K562 (cell line): ENCODE measurements at regions not wholly inside any gene's neighbourhood (a gene's known extent, or its start where the extent isn't known, plus 50 kb on each side); places are given as distances from the start of the nearest gene placed in this dataset.

Experiments
- ATAC-seq: fragments of 200-7000 bp; cut with Tn5 transposase; 3 replicates; pipeline ENCODE4 v1.9.1; 2020; ENCODE audit warnings: moderate library complexity
- BruUV-seq: library from RNA; stranded (reverse); fragments of 400-500 nt; replicated peaks from 2 replicates; lab custom pipeline; 2021; lab: Mats Ljungman, UMichigan
- CTCF ChIA-PET: fragments of 300-600 bp; formaldehyde crosslinking; extraction: SDS; loops from one replicate; lab custom pipeline; 2021; ENCODE audit warnings: low intra/inter-chr PET ratio; lab: Yijun Ruan, JAX
- POLR2A ChIA-PET: fragments of 300-600, 350-650 bp; sonication (Branson Sonifier 250); formaldehyde crosslinking; extraction: SDS; loops from one replicate; lab custom pipeline; 2021; ENCODE audit warnings: antibody characterized with exemption, inconsistent platforms; lab: Yijun Ruan, JAX
- DNase-seq, 4 experiments: peaks; one replicate each; pipeline versions ENCODE4 v3.0.0 to v3.0.0-alpha.2; 2011 to 2018; ENCODE audit warnings: low spot score in 3 of 4, mixed read lengths in 3 of 4; ENCODE audit errors: extremely low read depth in 1 of 4
- FAIRE-seq: peaks from 2 replicates; lab custom pipeline; 2011; peaks lifted over from hg19 to GRCh38; lab: Jason Lieb, UNC
- H2AFZ ChIP-seq: 2 replicates; pipeline ENCODE4 v1.6.0; 2011; ENCODE audit warnings: low read depth, low read length, control low read depth, inconsistent platforms
- H3K27ac ChIP-seq: fragments of 200-600 bp; 3 replicates; pipeline ENCODE4 v1.8.0; 2011; ENCODE audit warnings: low read depth, mild to moderate bottlenecking, control low read depth, inconsistent platforms, low read length, moderate library complexity, mixed read lengths; ENCODE audit errors: extremely low read depth
- H3K27me3 ChIP-seq, 2 experiments: fragments of 300-600 bp in 1 of 2; 2 replicates in 1 of 2; 3 replicates in 1 of 2; pipeline versions ENCODE4 v1.6.0 to v1.8.0; 2011; ENCODE audit warnings: inconsistent platforms in 2 of 2, low read length in 2 of 2, mild to moderate bottlenecking in 1 of 2, mixed read lengths in 1 of 2, moderate library complexity in 1 of 2; ENCODE audit not compliant: control insufficient read depth in 2 of 2, insufficient read depth in 2 of 2
- H3K36me3 ChIP-seq: fragments of 300-600 bp; 3 replicates; pipeline ENCODE4 v1.8.0; 2011; ENCODE audit warnings: mild to moderate bottlenecking, low read length, inconsistent platforms; ENCODE audit not compliant: control insufficient read depth, insufficient read depth
- H3K4me1 ChIP-seq, 2 experiments: fragments of 200-600 bp in 1 of 2; replicated peaks in 1 of 2; 2 replicates in 1 of 2; 3 replicates in 1 of 2; pipeline versions ENCODE4 v1.5.1 to v1.8.0; 2011; ENCODE audit warnings: inconsistent platforms in 2 of 2, low read length in 2 of 2, mild to moderate bottlenecking in 1 of 2, mixed read lengths in 1 of 2, moderate library complexity in 1 of 2; ENCODE audit not compliant: control insufficient read depth in 2 of 2, insufficient read depth in 2 of 2
- H3K4me2 ChIP-seq: 2 replicates; pipeline ENCODE4 v1.6.1; 2011; ENCODE audit warnings: low read length, control low read depth, inconsistent platforms, mixed read lengths; ENCODE audit not compliant: insufficient read depth
- H3K4me3 ChIP-seq: fragments of 200-600 bp; sonication (generic), shearing (Covaris generic); 2 replicates; pipeline ENCODE4 v1.5.1; 2016; ENCODE audit warnings: control low read depth, inconsistent platforms
- H3K79me2 ChIP-seq: fragments of 200-600 bp; 3 replicates; pipeline ENCODE4 v1.8.0; 2011; ENCODE audit warnings: low read length, inconsistent platforms; ENCODE audit not compliant: control insufficient read depth, insufficient read depth
- H3K9ac ChIP-seq, 2 experiments: 2 replicates each; pipeline versions ENCODE4 v1.6.0 to v1.6.1; 2011; ENCODE audit warnings: low read depth in 2 of 2, low read length in 2 of 2, control low read depth in 1 of 2, inconsistent platforms in 1 of 2, mild to moderate bottlenecking in 1 of 2, mixed read lengths in 1 of 2; ENCODE audit not compliant: insufficient read depth in 1 of 2
- H3K9me1 ChIP-seq: one replicate; pipeline ENCODE4 v1.6.0; 2011; ENCODE audit warnings: inconsistent platforms, mild to moderate bottlenecking, low read length, moderate library complexity; ENCODE audit not compliant: control insufficient read depth, insufficient read depth
- H3K9me3 ChIP-seq: replicated peaks from 2 replicates; pipeline ENCODE4 v1.5.1; 2011; ENCODE audit warnings: low read depth, low read length, inconsistent platforms; ENCODE audit not compliant: control insufficient read depth, insufficient read depth
- H4K20me1 ChIP-seq: replicated peaks from 2 replicates; pipeline ENCODE4 v1.6.1; 2011; ENCODE audit warnings: low read length, inconsistent platforms, mixed read lengths; ENCODE audit not compliant: control insufficient read depth, insufficient read depth
- CHD1 ChIP-seq: fragments of 200-600 bp; sonication (generic); IDR thresholded peaks from one replicate; pipeline ENCODE4 v1.6.1; 2012; ENCODE audit warnings: mild to moderate bottlenecking, moderate library complexity, low read length, inconsistent platforms
- EP300 ChIP-seq: IDR thresholded peaks from 2 replicates; pipeline ENCODE4 v1.6.1; 2012; ENCODE audit warnings: low read length, improper control_type of control experiment
- HIVEP1 ChIP-seq: fragments of 250-450 bp; sonication (Bioruptor Pico); IDR thresholded peaks from 2 replicates; pipeline ENCODE4 v1.4.0; 2020; ENCODE audit warnings: mild to moderate bottlenecking
- IRF9 ChIP-seq: fragments of 450-650 bp; IDR thresholded peaks from 2 replicates; pipeline ENCODE4 v1.6.1; 2016; ENCODE audit warnings: missing biosample characterization, missing genetic modification characterization
- KHSRP ChIP-seq: fragments of 450-650 bp; IDR thresholded peaks from 2 replicates; pipeline ENCODE4 v1.6.1; 2017
- MEF2D ChIP-seq: conservative IDR thresholded peaks from 2 replicates; pipeline ENCODE4 v1.6.1; 2016; ENCODE audit warnings: low read depth, missing genetic modification characterization, missing compliant biosample characterization
- SNIP1 ChIP-seq: fragments of 450-650 bp; IDR thresholded peaks from 2 replicates; pipeline ENCODE4 v1.7.1; 2017; ENCODE audit warnings: low read depth, mild to moderate bottlenecking
- SREBF2 ChIP-seq: sonication (generic); formaldehyde crosslinking; IDR thresholded peaks from 2 replicates; pipeline ENCODE4 v1.4.0; 2020; ENCODE audit warnings: mild to moderate bottlenecking, missing genetic modification reagents
- ZNF274 ChIP-seq: IDR thresholded peaks from 2 replicates; pipeline ENCODE4 v1.6.1; 2011; ENCODE audit warnings: low read depth, mild to moderate bottlenecking, low read length, moderate library complexity, borderline replicate concordance
- ZNF41 ChIP-seq: fragments of 250-450 bp; sonication (Bioruptor Pico); conservative IDR thresholded peaks from 2 replicates; pipeline ENCODE4 v1.4.0; 2020; ENCODE audit warnings: mild to moderate bottlenecking
- ZNF764 ChIP-seq: fragments of 250-450 bp; sonication (Bioruptor Pico); IDR thresholded peaks from 2 replicates; pipeline ENCODE4 v1.4.0; 2020; ENCODE audit warnings: low read depth, mild to moderate bottlenecking, moderate library complexity
- WGBS: fragments of 100-300 bp; shearing (Covaris generic); methylation state at CpG from one replicate; pipeline ENCODE4 v1.1.6; 2016; ENCODE audit warnings: low coverage, mixed read lengths; ENCODE audit not compliant: insufficient coverage; ENCODE audit errors: missing lambda C conversion rate; 5-methylcytosine and 5-hydroxymethylcytosine counted together
- in situ Hi-C: fragments of 300-500 bp; cut with MboI; formaldehyde crosslinking; loops from 4 replicates; pipeline ENCODE4 v1.15.0; 2018; ENCODE audit warnings: inconsistent platforms, mixed read lengths
- intact Hi-C: fragments of 100-400 bp; cut with micrococcal nuclease; formaldehyde crosslinking; loops from 2 replicates; pipeline ENCODE4 v1.14.2; 2022
- TF ChIP-seq, protein P1 (sequence below): fragments of 200-600 bp; sonication (generic); IDR thresholded peaks from one replicate; pipeline ENCODE4 v1.6.1; 2012; ENCODE audit warnings: mild to moderate bottlenecking, low read depth, low read length, inconsistent platforms

GRCh38 chr5:167381457-167381856, 910.0 kb upstream of the WWC1 start:
- no peaks in the 10 kb centered on the region for H3K9me1 ChIP-seq
- in situ Hi-C loops (no loop called here), intact Hi-C loops (no loop called here)
- H3K36me3 ChIP-seq, result no peaks in the 10 kb centered on the region
- TF ChIP-seq, protein P1, sequence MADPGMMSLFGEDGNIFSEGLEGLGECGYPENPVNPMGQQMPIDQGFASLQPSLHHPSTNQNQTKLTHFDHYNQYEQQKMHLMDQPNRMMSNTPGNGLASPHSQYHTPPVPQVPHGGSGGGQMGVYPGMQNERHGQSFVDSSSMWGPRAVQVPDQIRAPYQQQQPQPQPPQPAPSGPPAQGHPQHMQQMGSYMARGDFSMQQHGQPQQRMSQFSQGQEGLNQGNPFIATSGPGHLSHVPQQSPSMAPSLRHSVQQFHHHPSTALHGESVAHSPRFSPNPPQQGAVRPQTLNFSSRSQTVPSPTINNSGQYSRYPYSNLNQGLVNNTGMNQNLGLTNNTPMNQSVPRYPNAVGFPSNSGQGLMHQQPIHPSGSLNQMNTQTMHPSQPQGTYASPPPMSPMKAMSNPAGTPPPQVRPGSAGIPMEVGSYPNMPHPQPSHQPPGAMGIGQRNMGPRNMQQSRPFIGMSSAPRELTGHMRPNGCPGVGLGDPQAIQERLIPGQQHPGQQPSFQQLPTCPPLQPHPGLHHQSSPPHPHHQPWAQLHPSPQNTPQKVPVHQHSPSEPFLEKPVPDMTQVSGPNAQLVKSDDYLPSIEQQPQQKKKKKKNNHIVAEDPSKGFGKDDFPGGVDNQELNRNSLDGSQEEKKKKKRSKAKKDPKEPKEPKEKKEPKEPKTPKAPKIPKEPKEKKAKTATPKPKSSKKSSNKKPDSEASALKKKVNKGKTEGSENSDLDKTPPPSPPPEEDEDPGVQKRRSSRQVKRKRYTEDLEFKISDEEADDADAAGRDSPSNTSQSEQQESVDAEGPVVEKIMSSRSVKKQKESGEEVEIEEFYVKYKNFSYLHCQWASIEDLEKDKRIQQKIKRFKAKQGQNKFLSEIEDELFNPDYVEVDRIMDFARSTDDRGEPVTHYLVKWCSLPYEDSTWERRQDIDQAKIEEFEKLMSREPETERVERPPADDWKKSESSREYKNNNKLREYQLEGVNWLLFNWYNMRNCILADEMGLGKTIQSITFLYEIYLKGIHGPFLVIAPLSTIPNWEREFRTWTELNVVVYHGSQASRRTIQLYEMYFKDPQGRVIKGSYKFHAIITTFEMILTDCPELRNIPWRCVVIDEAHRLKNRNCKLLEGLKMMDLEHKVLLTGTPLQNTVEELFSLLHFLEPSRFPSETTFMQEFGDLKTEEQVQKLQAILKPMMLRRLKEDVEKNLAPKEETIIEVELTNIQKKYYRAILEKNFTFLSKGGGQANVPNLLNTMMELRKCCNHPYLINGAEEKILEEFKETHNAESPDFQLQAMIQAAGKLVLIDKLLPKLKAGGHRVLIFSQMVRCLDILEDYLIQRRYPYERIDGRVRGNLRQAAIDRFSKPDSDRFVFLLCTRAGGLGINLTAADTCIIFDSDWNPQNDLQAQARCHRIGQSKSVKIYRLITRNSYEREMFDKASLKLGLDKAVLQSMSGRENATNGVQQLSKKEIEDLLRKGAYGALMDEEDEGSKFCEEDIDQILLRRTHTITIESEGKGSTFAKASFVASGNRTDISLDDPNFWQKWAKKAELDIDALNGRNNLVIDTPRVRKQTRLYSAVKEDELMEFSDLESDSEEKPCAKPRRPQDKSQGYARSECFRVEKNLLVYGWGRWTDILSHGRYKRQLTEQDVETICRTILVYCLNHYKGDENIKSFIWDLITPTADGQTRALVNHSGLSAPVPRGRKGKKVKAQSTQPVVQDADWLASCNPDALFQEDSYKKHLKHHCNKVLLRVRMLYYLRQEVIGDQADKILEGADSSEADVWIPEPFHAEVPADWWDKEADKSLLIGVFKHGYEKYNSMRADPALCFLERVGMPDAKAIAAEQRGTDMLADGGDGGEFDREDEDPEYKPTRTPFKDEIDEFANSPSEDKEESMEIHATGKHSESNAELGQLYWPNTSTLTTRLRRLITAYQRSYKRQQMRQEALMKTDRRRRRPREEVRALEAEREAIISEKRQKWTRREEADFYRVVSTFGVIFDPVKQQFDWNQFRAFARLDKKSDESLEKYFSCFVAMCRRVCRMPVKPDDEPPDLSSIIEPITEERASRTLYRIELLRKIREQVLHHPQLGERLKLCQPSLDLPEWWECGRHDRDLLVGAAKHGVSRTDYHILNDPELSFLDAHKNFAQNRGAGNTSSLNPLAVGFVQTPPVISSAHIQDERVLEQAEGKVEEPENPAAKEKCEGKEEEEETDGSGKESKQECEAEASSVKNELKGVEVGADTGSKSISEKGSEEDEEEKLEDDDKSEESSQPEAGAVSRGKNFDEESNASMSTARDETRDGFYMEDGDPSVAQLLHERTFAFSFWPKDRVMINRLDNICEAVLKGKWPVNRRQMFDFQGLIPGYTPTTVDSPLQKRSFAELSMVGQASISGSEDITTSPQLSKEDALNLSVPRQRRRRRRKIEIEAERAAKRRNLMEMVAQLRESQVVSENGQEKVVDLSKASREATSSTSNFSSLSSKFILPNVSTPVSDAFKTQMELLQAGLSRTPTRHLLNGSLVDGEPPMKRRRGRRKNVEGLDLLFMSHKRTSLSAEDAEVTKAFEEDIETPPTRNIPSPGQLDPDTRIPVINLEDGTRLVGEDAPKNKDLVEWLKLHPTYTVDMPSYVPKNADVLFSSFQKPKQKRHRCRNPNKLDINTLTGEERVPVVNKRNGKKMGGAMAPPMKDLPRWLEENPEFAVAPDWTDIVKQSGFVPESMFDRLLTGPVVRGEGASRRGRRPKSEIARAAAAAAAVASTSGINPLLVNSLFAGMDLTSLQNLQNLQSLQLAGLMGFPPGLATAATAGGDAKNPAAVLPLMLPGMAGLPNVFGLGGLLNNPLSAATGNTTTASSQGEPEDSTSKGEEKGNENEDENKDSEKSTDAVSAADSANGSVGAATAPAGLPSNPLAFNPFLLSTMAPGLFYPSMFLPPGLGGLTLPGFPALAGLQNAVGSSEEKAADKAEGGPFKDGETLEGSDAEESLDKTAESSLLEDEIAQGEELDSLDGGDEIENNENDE, result no peak
- TF ChIP-seq SREBF2 (CRISPR knock-in tag), result no peak
- TF ChIP-seq EP300, result no peak
- TF ChIP-seq KHSRP, result no peak
- TF ChIP-seq SNIP1, result no peak
- no peak for TF ChIP-seq ZNF41 (CRISPR knock-in tag)
- TF ChIP-seq ZNF274, result no peak
- no peak for TF ChIP-seq CHD1
- TF ChIP-seq HIVEP1 (CRISPR knock-in tag), result no peak
- TF ChIP-seq IRF9 (tag), result no peak
- TF ChIP-seq MEF2D (tag), result no peak
- TF ChIP-seq ZNF764 (CRISPR knock-in tag), result no peak
- no peak overlapping the region for H3K9ac ChIP-seq
- no peak overlapping the region for H2AFZ ChIP-seq
- no peak overlapping the region for H3K4me3 ChIP-seq
- DNase-seq (no peak), FAIRE-seq (no peak), ATAC-seq (no peak)
- H3K4me1 ChIP-seq, result no peaks in the 10 kb centered on the region
- H3K79me2 ChIP-seq, result no peaks in the 10 kb centered on the region
- H3K4me2 ChIP-seq, result no peak overlapping the region
- no peaks in the 10 kb centered on the region for H3K27me3 ChIP-seq
- H3K9me3 ChIP-seq, result no peaks in the 10 kb centered on the region
- POLR2A ChIA-PET, result no interaction called here
- no peak overlapping the region for H3K27ac ChIP-seq
- CTCF ChIA-PET, result no interaction called here
- no TSS peak for BruUV-seq
- H4K20me1 ChIP-seq, result no peaks in the 10 kb centered on the region
- WGBS, result 13% methylated on average over 1 of the region's 1 CpG
